ENCODE measurements at regions not wholly inside any gene's neighbourhood (a gene's known extent, or its start where the extent isn't known, plus 50 kb on each side); places are given as distances from the start of the nearest gene placed in this dataset.

DNA sequence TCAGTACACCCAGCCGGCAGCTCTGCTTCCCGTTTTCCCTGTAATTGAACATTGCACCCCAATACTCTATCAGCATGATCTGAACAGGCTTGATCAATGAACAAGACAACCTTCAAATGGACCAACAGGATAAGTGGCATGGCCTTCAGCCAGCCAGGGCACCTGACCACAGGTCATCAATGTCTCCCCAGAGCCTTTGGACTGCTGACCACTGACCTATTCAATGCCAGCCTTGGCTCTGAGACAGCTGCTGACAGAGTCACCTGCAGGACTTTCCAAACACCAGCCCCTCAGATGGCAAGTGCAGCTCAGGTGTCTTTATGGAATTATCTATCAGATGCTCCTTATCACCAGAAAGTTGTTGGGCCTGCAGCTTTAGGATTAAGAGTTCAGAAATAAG lies 462.9 kb upstream of the ASIC2 start:
- TF ChIP-seq, protein P1, sequence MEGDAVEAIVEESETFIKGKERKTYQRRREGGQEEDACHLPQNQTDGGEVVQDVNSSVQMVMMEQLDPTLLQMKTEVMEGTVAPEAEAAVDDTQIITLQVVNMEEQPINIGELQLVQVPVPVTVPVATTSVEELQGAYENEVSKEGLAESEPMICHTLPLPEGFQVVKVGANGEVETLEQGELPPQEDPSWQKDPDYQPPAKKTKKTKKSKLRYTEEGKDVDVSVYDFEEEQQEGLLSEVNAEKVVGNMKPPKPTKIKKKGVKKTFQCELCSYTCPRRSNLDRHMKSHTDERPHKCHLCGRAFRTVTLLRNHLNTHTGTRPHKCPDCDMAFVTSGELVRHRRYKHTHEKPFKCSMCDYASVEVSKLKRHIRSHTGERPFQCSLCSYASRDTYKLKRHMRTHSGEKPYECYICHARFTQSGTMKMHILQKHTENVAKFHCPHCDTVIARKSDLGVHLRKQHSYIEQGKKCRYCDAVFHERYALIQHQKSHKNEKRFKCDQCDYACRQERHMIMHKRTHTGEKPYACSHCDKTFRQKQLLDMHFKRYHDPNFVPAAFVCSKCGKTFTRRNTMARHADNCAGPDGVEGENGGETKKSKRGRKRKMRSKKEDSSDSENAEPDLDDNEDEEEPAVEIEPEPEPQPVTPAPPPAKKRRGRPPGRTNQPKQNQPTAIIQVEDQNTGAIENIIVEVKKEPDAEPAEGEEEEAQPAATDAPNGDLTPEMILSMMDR (IDR thresholded peaks at IDR 0.05): no peak
- TF ChIP-seq EP300 (IDR thresholded peaks at IDR 0.05) (no peak), POLR2A (IDR thresholded peaks at IDR 0.05) (no peak), POLR2AphosphoS5 (IDR thresholded peaks at IDR 0.05) (no peak)

All from gastroesophageal sphincter (tissue), 3 donors.